ENCODE measurements at regions not wholly inside any gene's neighbourhood (a gene's known extent, or its start where the extent isn't known, plus 50 kb on each side); places are given as distances from the start of the nearest gene placed in this dataset.

DNA sequence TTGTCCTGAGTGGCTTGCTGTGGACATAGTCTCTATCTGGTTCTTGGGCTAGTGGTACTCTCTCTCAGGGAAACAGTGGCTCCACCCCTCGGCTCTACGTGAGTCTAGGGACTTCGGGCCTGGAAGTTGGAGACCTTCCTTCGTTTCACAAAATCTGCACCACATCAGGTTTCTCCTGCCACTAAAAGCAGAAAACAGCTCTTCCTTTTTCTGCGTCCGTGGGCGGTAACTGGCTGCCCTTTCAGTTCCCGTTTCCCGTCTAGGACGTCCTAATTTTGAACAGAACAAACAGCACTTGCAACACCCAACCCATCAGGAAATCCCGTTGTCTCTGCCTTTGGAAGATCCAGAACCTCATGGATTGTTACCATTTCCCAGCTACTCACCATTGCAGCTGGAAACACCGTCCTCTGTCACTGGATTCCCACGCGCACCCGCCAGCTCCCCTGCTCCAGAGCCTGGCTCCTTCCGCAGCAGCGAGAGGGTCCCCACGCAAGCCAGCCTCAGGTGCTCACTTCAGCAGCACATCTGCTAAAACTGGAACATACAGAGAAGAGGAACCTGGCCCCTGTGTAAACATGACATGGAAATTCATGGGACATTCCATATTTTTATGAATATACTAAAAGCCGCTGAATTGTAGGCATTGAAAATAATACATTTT is 311.4 kb upstream of the AKR1E2 start:
- no peaks in the 10 kb centered on the region for H3K36me3 ChIP-seq (ENCODE audit: control insufficient read depth, insufficient read depth, low read length)
- no peak for FAIRE-seq
- TF ChIP-seq, protein P1, sequence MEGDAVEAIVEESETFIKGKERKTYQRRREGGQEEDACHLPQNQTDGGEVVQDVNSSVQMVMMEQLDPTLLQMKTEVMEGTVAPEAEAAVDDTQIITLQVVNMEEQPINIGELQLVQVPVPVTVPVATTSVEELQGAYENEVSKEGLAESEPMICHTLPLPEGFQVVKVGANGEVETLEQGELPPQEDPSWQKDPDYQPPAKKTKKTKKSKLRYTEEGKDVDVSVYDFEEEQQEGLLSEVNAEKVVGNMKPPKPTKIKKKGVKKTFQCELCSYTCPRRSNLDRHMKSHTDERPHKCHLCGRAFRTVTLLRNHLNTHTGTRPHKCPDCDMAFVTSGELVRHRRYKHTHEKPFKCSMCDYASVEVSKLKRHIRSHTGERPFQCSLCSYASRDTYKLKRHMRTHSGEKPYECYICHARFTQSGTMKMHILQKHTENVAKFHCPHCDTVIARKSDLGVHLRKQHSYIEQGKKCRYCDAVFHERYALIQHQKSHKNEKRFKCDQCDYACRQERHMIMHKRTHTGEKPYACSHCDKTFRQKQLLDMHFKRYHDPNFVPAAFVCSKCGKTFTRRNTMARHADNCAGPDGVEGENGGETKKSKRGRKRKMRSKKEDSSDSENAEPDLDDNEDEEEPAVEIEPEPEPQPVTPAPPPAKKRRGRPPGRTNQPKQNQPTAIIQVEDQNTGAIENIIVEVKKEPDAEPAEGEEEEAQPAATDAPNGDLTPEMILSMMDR (IDR thresholded peaks at IDR 0.05; ENCODE audit: insufficient read depth, low read length, severe bottlenecking), result no peak
- H3K4me3 ChIP-seq (ENCODE audit: low read depth, low read length), result no peak overlapping the region
- no peak for DNase-seq (ENCODE audit: low read depth)
- no peaks in the 10 kb centered on the region for H3K27me3 ChIP-seq (ENCODE audit: control insufficient read depth, insufficient read depth, low read length)

DNA sequence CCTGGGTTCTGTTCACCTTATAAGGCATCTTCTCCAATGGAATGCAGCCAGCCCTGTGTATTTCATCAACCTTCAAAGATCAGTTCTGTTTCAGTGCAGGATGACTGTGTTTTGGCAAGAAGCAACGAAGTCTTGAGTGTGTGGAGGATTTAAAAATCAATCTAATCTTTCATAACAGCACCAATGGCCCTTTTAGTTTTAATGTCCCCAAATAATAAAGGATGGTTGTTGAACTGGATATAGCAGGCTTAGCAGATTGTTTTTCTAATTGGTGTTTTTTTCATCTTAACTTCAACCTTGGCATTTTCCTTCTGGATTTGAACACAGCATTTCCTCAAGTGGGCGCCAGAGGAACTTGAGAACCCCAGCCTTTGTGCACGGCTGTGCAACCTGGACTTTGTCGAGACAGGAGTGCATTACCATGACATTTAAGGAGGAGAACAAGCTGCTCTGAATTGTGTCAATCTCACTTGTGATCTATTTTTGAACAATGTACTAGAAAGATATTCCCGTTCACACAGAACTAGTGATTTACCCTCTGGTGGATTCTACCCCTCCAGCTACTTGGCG is 313.3 kb upstream of the AKR1E2 start:
- TF ChIP-seq, protein P1 (IDR thresholded peaks at IDR 0.05; ENCODE audit: insufficient read depth, low read length, severe bottlenecking), result peak; percentile 72
- DNase-seq (ENCODE audit: low read depth) (peak; percentile 76), FAIRE-seq (no peak)
- Histone ChIP-seq H3K27me3 (ENCODE audit: control insufficient read depth, insufficient read depth, low read length) (no peaks in the 10 kb centered on the region), H3K36me3 (ENCODE audit: control insufficient read depth, insufficient read depth, low read length) (no peaks in the 10 kb centered on the region), H3K4me3 (ENCODE audit: low read depth, low read length) (no peak overlapping the region)

GRCh38 chr10:4512196-4512595 is 313.8 kb upstream of the AKR1E2 start:
- no peaks in the 10 kb centered on the region for H3K27me3 ChIP-seq (ENCODE audit: control insufficient read depth, insufficient read depth, low read length)
- H3K36me3 ChIP-seq (ENCODE audit: control insufficient read depth, insufficient read depth, low read length), result no peaks in the 10 kb centered on the region
- no peak overlapping the region for H3K4me3 ChIP-seq (ENCODE audit: low read depth, low read length)
- no peak for DNase-seq (ENCODE audit: low read depth)
- TF ChIP-seq, protein P1 (IDR thresholded peaks at IDR 0.05; ENCODE audit: insufficient read depth, low read length, severe bottlenecking), result no peak
- no peak for FAIRE-seq

DNA sequence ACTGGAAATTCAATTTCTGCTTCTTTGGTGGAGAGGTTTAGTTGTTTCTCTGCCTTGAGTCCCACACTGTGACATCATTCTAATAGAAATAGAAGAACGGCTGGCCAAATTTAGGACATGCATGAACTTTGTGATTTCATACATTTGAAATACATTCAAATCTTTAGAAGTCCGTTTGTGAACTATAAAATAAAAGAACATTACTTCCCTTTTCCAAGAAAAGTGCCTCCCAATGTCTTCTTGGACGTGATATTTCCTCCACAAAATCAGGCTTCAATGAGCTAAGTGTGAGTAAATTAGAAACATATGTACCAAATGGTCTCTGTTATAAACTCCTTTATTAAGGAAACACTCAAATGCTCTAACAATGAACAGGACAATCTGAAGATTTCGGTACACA is 314.5 kb upstream of the AKR1E2 start:
- H3K4me3 ChIP-seq (ENCODE audit: low read depth, low read length), result no peak overlapping the region
- FAIRE-seq, result no peak
- H3K27me3 ChIP-seq (ENCODE audit: control insufficient read depth, insufficient read depth, low read length), result no peaks in the 10 kb centered on the region
- no peaks in the 10 kb centered on the region for H3K36me3 ChIP-seq (ENCODE audit: control insufficient read depth, insufficient read depth, low read length)
- TF ChIP-seq, protein P1 (IDR thresholded peaks at IDR 0.05; ENCODE audit: insufficient read depth, low read length, severe bottlenecking), result no peak
- no peak for DNase-seq (ENCODE audit: low read depth)

- Histone ChIP-seq H3K27me3 (ENCODE audit: control insufficient read depth, insufficient read depth, low read length) (no peaks in the 10 kb centered on the region), H3K4me3 (ENCODE audit: low read depth, low read length) (no peak overlapping the region), H3K36me3 (ENCODE audit: control insufficient read depth, insufficient read depth, low read length) (no peaks in the 10 kb centered on the region)
- DNase-seq (ENCODE audit: low read depth), result no peak
- FAIRE-seq, result no peak
- TF ChIP-seq, protein P1 (IDR thresholded peaks at IDR 0.05; ENCODE audit: insufficient read depth, low read length, severe bottlenecking), result no peak
These were observed 316.6 kb upstream of the AKR1E2 start for GRCh38 chr10:4509405-4509804.

- Histone ChIP-seq H3K4me3 (ENCODE audit: low read depth, low read length) (no peak overlapping the region), H3K36me3 (ENCODE audit: control insufficient read depth, insufficient read depth, low read length) (no peaks in the 10 kb centered on the region), H3K27me3 (ENCODE audit: control insufficient read depth, insufficient read depth, low read length) (no peaks in the 10 kb centered on the region)
- no peak for DNase-seq (ENCODE audit: low read depth)
- TF ChIP-seq, protein P1 (IDR thresholded peaks at IDR 0.05; ENCODE audit: insufficient read depth, low read length, severe bottlenecking), result no peak
- FAIRE-seq, result no peak
These were observed 319.9 kb upstream of the AKR1E2 start for GRCh38 chr10:4506095-4506494.

Measured in bronchial epithelial cell (primary cell).